T-helper 2 cell (primary cell): ENCODE measurements at regions not wholly inside any gene's neighbourhood (a gene's known extent, or its start where the extent isn't known, plus 50 kb on each side); places are given as distances from the start of the nearest gene placed in this dataset.

Source experiments
- DNase-seq, 5 experiments: peaks; one replicate each; pipeline versions ENCODE4 v3.0.0 to v3.0.0-alpha.2; 2012 to 2022

- DNase-seq = no peak
These were observed 358.0 kb downstream of the ENC1 start for GRCh38 chr5:74282490-74282889.

- DNase-seq = no peak
These were observed 359.4 kb downstream of the ENC1 start for GRCh38 chr5:74281166-74281565.

- DNase-seq = no peak
These were observed 360.2 kb downstream of the ENC1 start for GRCh38 chr5:74280306-74280705.

GRCh38 chr5:74279244-74279643 lies 361.3 kb downstream of the ENC1 start:
- no peak for DNase-seq

- no peak for DNase-seq
These were observed 363.1 kb downstream of the ENC1 start for GRCh38 chr5:74277418-74277817.

- DNase-seq = no peak
These were observed 365.1 kb downstream of the ENC1 start for GRCh38 chr5:74275171-74275992.

GRCh38 chr5:74274326-74274725 lies 366.2 kb downstream of the ENC1 start:
- DNase-seq = no peak

- DNase-seq = no peak
These were observed 367.6 kb downstream of the ENC1 start for GRCh38 chr5:74272831-74273451.

GRCh38 chr5:74272024-74272775 lies 368.3 kb downstream of the ENC1 start:
- DNase-seq = no peak

- DNase-seq = no peak
These were observed 372.2 kb downstream of the ENC1 start for GRCh38 chr5:74268297-74268696.

GRCh38 chr5:74266836-74267235 lies 373.7 kb downstream of the ENC1 start:
- DNase-seq = no peak

GRCh38 chr5:74266132-74266531 lies 374.4 kb downstream of the ENC1 start:
- DNase-seq = no peak

GRCh38 chr5:74262544-74263207 lies 377.9 kb downstream of the ENC1 start:
- DNase-seq = no peak

- DNase-seq = no peak
These were observed 378.7 kb downstream of the ENC1 start for GRCh38 chr5:74261866-74262265.

- DNase-seq = no peak
These were observed 379.1 kb downstream of the ENC1 start for GRCh38 chr5:74261421-74261820.

GRCh38 chr5:74259572-74259971 lies 381.0 kb downstream of the ENC1 start:
- no peak for DNase-seq

- no peak for DNase-seq
These were observed 382.2 kb downstream of the ENC1 start for GRCh38 chr5:74258314-74258665.

- no peak for DNase-seq
These were observed 382.7 kb downstream of the ENC1 start for GRCh38 chr5:74257645-74258313.

GRCh38 chr5:74257060-74257527 lies 383.4 kb downstream of the ENC1 start:
- no peak for DNase-seq

- no peak for DNase-seq
These were observed 384.7 kb downstream of the ENC1 start for GRCh38 chr5:74255692-74256392.

GRCh38 chr5:74254257-74254656 lies 386.3 kb downstream of the ENC1 start:
- DNase-seq = no peak

GRCh38 chr5:74252044-74252443 lies 388.5 kb downstream of the ENC1 start:
- no peak for DNase-seq
